ENCODE measurements at regions not wholly inside any gene's neighbourhood (a gene's known extent, or its start where the extent isn't known, plus 50 kb on each side); places are given as distances from the start of the nearest gene placed in this dataset.

GRCh38 chr16:73887911-73888310 is 408.7 kb upstream of the PSMD7 start:
- TF ChIP-seq CTCF (IDR thresholded peaks at IDR 0.05; ENCODE audit: poor library complexity) (no peak), EZH2phosphoT487 (IDR thresholded peaks at IDR 0.05; ENCODE audit: low read depth, severe bottlenecking, unreplicated experiment) (no peak)
